HFFc6 (cell line): ENCODE measurements at regions not wholly inside any gene's neighbourhood (a gene's known extent, or its start where the extent isn't known, plus 50 kb on each side); places are given as distances from the start of the nearest gene placed in this dataset.
"Not testable (repeated sequence)": the region's sequence is repeated elsewhere in the genome, so short reads cannot be mapped to it uniquely, and the experiment has no call there.

Experiments
- DNase-seq: peaks from one replicate; pipeline ENCODE4 v3.0.0-alpha.2; 2018
- H3K27ac Mint-ChIP-seq: 2 replicates; pipeline ENCODE4 v1.8.0; 2020; ENCODE audit warnings: mild to moderate bottlenecking, mixed read lengths
- H3K27me3 Mint-ChIP-seq: 2 replicates; pipeline ENCODE4 v1.8.0; 2021; ENCODE audit warnings: mild to moderate bottlenecking, moderate library complexity, mixed read lengths; ENCODE audit not compliant: insufficient read depth
- H3K36me3 Mint-ChIP-seq: 2 replicates; pipeline ENCODE4 v1.8.0; 2021; ENCODE audit warnings: low read depth, mixed read lengths
- H3K4me1 Mint-ChIP-seq: 2 replicates; pipeline ENCODE4 v1.8.0; 2020; ENCODE audit warnings: low read depth, mixed read lengths
- H3K4me3 Mint-ChIP-seq: 2 replicates; pipeline ENCODE4 v1.8.0; 2020; ENCODE audit warnings: mild to moderate bottlenecking, moderate library complexity, mixed read lengths
- H3K9me3 Mint-ChIP-seq: 2 replicates; pipeline ENCODE4 v1.8.0; 2020; ENCODE audit warnings: mild to moderate bottlenecking, mixed read lengths
- CTCF ChIP-seq: fragments of 200-600 bp; sonication (generic); IDR thresholded peaks from 2 replicates; pipeline ENCODE4 v1.5.0; 2021; ENCODE audit warnings: antibody characterized with exemption, mild to moderate bottlenecking

DNA sequence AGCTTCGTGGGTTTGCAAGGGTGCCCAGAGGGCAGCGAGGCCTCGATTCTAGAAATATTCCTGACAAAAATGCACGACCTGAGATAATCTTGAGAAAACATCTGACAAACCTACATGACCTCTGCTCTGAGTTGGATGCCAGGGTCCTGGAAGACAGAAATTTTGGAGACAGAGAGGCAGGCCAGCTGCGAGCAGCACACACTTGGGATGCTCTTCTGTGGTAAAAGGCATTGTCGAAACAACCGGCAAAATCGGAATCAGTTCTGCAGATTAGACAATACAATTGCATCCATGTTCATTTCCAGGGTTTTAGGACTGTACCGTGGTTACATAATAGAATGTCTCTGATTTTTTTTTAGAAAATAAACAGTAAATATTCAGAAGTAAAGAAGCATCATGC, 74.2 kb downstream of the GADD45G start:
- Mint-ChIP-seq H3K27me3 (no peaks in the 10 kb centered on the region; the same call in 1 of the 2 replicates), H3K9me3 (peaks cover 11% of the 10 kb centered on the region), H3K36me3 (no peaks in the 10 kb centered on the region; the same call in 1 of the 2 replicates), H3K27ac (no peak overlapping the region), H3K4me3 (no peak overlapping the region), H3K4me1 (no peaks in the 10 kb centered on the region)
- DNase-seq: no peak
- no peak for TF ChIP-seq CTCF

DNA sequence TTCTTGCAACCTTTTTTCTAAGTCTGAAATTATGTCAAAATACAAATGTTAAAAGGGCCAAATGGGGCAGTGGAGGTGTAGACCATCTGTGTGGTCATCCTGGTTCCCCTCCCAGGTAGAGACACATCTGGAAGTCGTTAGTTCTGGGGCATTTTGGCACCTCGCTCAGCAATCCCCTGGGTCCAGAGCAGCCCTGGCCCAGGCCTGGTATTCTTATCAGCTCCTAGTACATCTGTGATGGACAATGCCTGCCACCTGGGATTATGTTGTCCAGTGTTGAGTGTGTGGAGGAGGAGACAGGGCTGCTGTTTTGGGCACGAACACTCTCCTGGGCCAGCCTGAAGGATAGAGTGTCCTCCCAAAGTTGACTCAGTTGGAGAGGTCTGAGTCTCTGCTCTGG, 74.8 kb downstream of the GADD45G start:
- H3K36me3 Mint-ChIP-seq: no peaks in the 10 kb centered on the region; the same call in 1 of the 2 replicates
- TF ChIP-seq CTCF: no peak
- DNase-seq: no peak
- H3K4me1 Mint-ChIP-seq: no peaks in the 10 kb centered on the region
- peaks cover 11% of the 10 kb centered on the region for H3K9me3 Mint-ChIP-seq
- H3K4me3 Mint-ChIP-seq: no peak overlapping the region
- no peak overlapping the region for H3K27ac Mint-ChIP-seq
- H3K27me3 Mint-ChIP-seq: no peaks in the 10 kb centered on the region; the same call in 1 of the 2 replicates

GRCh38 chr9:89680547-89681467, 76.0 kb downstream of the GADD45G start:
- Mint-ChIP-seq H3K27ac (no peak overlapping the region), H3K4me3 (no peak overlapping the region), H3K4me1 (no peaks in the 10 kb centered on the region), H3K27me3 (no peaks in the 10 kb centered on the region; the same call in 1 of the 2 replicates), H3K9me3 (peaks cover 11% of the 10 kb centered on the region), H3K36me3 (no peaks in the 10 kb centered on the region; the same call in 1 of the 2 replicates)
- no peak for TF ChIP-seq CTCF
- no peak for DNase-seq

DNA sequence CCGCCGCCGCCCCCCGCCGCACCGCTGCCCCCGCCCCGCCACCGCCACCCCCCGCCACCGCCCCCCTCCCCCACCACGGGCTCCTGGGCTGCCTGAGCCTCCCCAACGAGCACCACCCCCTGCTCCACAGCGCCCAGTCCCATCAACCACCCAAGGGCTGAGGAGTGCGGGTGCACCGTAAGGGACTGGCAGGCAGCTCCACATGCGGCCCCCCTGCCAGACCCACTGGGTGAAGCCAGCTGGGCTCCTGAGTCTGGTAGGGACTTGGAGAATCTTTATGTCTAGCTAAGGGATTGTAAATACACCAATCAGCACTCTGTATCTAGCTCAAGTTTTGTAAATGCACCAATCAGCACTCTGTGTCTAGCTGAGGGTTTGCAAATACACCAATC, 76.7 kb downstream of the GADD45G start:
- not testable (repeated sequence) for H3K4me1 Mint-ChIP-seq, H3K27me3 Mint-ChIP-seq, DNase-seq, H3K27ac Mint-ChIP-seq, H3K36me3 Mint-ChIP-seq, H3K4me3 Mint-ChIP-seq
- H3K9me3 Mint-ChIP-seq: peaks cover 11% of the 10 kb centered on the region

GRCh38 chr9:89683626-89684025, 78.8 kb downstream of the GADD45G start:
- Mint-ChIP-seq H3K27ac (no peak overlapping the region), H3K4me1 (no peaks in the 10 kb centered on the region), H3K4me3 (no peak overlapping the region), H3K36me3 (no peaks in the 10 kb centered on the region; the same call in 1 of the 2 replicates), H3K27me3 (no peaks in the 10 kb centered on the region; the same call in 1 of the 2 replicates), H3K9me3 (peaks cover 11% of the 10 kb centered on the region)
- DNase-seq: no peak
- TF ChIP-seq CTCF: no peak

- no peak for DNase-seq
- no peak overlapping the region for H3K4me3 Mint-ChIP-seq
- TF ChIP-seq CTCF: no peak
- no peaks in the 10 kb centered on the region; the same call in 1 of the 2 replicates for H3K27me3 Mint-ChIP-seq
- H3K36me3 Mint-ChIP-seq: no peaks in the 10 kb centered on the region; the same call in 1 of the 2 replicates
- H3K27ac Mint-ChIP-seq: no peak overlapping the region
- H3K9me3 Mint-ChIP-seq: peaks cover 11% of the 10 kb centered on the region
- H3K4me1 Mint-ChIP-seq: no peaks in the 10 kb centered on the region
These were observed 79.4 kb downstream of the GADD45G start for GRCh38 chr9:89684218-89684617.
